ENCODE measurements at regions not wholly inside any gene's neighbourhood (a gene's known extent, or its start where the extent isn't known, plus 50 kb on each side); places are given as distances from the start of the nearest gene placed in this dataset.

GRCh38 chr1:230558324-230558723 is 84.0 kb upstream of the COG2 start (continued):
- no peak for TF ChIP-seq CTCF (IDR thresholded peaks at IDR 0.05)

- Histone ChIP-seq H2AFZ (ENCODE audit: low read depth) (no peak overlapping the region), H3K79me2 (ENCODE audit: insufficient read depth) (no peaks in the 10 kb centered on the region), H3K4me2 (no peak overlapping the region), H3K27ac (ENCODE audit: low read depth in 2 of 2, low read length in 1 of 2) (no peak overlapping the region), H4K20me1 (ENCODE audit: insufficient read depth) (no peaks in the 10 kb centered on the region), H3K36me3 (replicated peaks in 1 of 2; ENCODE audit: control insufficient read depth in 1 of 2, insufficient read depth in 2 of 2, low read length in 1 of 2) (no peaks in the 10 kb centered on the region), H3K4me3 (ENCODE audit: low read depth in 2 of 2, low read length in 1 of 2) (no peak overlapping the region), H3F3A (replicated peaks; ENCODE audit: insufficient read depth) (no peaks in the 10 kb centered on the region), H3K27me3 (ENCODE audit: insufficient read depth) (no peaks in the 10 kb centered on the region), H3K4me1 (ENCODE audit: control insufficient read depth in 1 of 2, insufficient read depth in 2 of 2, low read depth in 1 of 2, low read length in 1 of 2) (no peaks in the 10 kb centered on the region), H3K9me3 (no peaks in the 10 kb centered on the region; the same call in 1 of the 2 replicates), H3K9ac (no peak overlapping the region), H3K9me2 (no peaks in the 10 kb centered on the region)
- WGBS (ENCODE audit: low lambda C conversion rate), result 41% methylated on average over 5 of the region's 5 CpGs
- TF ChIP-seq SMC3 (IDR thresholded peaks at IDR 0.05; ENCODE audit: low read depth, low read length) (no peak), USF1 (IDR thresholded peaks at IDR 0.05; ENCODE audit: borderline replicate concordance, low read depth) (no peak), MEF2A (IDR thresholded peaks at IDR 0.05; ENCODE audit: borderline replicate concordance, low read depth) (no peak), NRF1 (IDR thresholded peaks at IDR 0.05; ENCODE audit: low read depth, low read length) (no peak), USF2 (IDR thresholded peaks at IDR 0.05; ENCODE audit: borderline replicate concordance, low read depth, low read length) (no peak), REST (IDR thresholded peaks at IDR 0.05; ENCODE audit: low read depth, low read length) (no peak), GABPA (IDR thresholded peaks at IDR 0.05; ENCODE audit: low read depth) (no peak), FOXM1 (IDR thresholded peaks at IDR 0.05; ENCODE audit: low read depth) (no peak), MAX (IDR thresholded peaks at IDR 0.05; ENCODE audit: low read depth) (no peak), EP300 (IDR thresholded peaks at IDR 0.05; ENCODE audit: borderline replicate concordance in 1 of 2, low read depth in 1 of 2, low read length in 1 of 2) (no peak)
- no peak for DNase-seq
- ChIA-PET CTCF (no interaction called here), POLR2A (no interaction called here)
Measured at GRCh38 chr1:230556453-230556852, 85.8 kb upstream of the COG2 start.
